GM21381 (cell line): ENCODE measurements at regions not wholly inside any gene's neighbourhood (a gene's known extent, or its start where the extent isn't known, plus 50 kb on each side); places are given as distances from the start of the nearest gene placed in this dataset.

Experiments
- ATAC-seq: cut with Tn5 transposase; IDR thresholded peaks from one replicate; pipeline ENCODE4 v1.9.1; 2021; ENCODE audit warnings: mild to moderate bottlenecking, moderate library complexity; ENCODE audit not compliant: unreplicated experiment

GRCh38 chr2:111629983-111630382 is 254.0 kb downstream of the ANAPC1 start:
- no peak for ATAC-seq

DNA sequence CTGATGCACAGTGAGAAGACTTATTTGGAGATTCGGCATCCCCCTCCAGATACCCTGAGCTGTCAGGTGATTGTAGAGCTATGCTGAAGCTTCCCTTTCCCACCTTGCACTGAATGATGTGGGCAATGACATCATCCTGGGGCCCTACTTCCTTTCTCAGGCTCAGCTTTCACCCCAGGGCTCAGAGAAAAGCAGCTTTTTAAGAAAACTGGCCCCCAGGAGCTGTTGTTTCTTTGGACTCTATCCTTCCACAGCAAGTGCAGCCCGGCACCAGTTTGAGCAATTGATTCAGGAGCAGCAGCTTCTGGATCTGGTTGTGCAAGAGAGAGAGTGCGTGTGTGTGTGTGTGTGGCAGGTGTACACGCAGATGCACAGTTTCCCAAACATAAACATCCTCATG is 251.3 kb downstream of the ANAPC1 start:
- ATAC-seq: no peak

DNA sequence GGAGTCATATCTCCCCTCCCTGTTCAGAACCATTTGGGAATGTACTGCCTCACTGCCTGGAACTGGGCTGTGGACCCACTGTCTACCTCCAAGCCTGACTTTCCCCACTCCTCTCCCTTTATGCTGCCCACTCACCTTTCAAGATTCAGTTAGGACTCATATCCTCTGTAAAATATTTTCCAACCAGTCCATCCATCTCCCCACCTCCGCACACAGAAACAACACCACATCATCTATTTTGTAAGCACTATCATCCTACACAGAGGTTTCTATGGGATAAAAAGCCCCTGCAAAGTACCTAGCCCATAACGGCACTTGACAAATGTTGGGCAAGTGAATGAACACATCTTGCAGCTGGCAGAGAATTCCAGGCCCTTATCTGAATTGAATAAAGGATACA is 250.8 kb downstream of the ANAPC1 start:
- no peak for ATAC-seq

DNA sequence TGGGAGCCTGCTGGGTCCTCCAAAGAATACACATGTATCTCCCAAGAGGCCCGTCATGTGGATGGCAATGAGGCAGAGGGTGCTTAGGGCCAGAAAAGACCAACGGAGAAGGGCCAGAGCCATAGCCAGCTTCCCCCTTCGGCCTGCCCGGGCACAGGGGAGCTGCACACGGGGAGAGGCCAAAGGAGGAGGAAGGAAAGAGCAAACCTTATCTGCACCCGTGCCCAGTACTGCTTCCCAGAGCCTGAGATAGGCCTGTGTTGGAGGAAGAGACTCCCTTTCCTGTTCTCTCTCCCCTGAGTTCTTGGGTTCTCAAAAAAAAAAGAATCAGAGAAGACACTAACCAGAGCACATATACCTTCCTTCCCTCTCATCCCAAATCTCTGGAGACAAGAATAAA is 250.3 kb downstream of the ANAPC1 start:
- ATAC-seq: no peak

GRCh38 chr2:111634050-111634794 is 249.8 kb downstream of the ANAPC1 start:
- no peak for ATAC-seq

GRCh38 chr2:111634995-111635538 is 248.9 kb downstream of the ANAPC1 start:
- ATAC-seq: no peak

- no peak for ATAC-seq
These were observed 247.1 kb downstream of the ANAPC1 start for GRCh38 chr2:111636905-111637304.

DNA sequence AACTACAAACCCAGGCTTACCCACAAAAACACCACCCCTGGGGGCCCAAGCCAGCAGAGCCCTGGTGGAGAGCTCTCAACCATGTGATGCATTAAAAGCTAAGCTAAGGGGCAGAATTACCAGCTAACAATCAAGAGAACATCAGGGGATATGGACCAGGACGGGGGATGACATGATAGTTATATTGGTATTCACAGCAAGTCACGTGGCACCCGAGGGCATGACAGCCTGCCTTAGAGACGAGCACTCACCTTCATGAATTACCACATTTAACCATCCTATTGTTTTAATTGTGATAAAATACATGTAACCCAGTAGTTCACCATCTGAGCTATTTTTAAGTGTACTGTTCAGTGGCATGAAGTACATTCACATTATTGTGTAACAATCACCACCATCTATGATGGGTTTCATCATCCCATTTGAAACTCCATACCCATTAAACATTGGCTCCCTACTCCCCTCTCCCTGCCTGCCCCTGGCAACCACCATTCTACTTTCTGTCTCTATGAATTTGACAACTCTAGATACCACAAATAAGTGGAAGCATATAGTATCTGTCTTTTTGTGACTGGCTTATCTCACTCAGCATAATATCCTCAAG is 245.6 kb downstream of the ANAPC1 start:
- no peak for ATAC-seq

DNA sequence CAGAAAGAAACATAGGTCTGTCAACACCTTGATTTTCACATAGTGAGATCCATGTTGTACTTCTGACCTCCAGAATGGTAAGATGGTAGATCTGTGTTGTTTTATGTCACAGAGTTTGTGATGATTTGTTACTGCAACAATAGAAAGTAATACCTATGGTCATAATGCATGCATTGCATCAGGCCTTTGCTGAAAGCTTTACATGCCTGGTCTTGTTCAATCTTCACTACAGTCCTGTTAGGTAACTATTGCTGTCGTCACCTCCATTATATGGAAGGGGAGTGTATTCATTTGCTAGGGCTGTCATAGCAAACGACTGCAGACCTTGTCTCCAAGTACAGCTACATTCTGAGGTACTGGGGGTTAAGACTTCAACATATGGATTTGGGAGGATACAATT is 243.5 kb downstream of the ANAPC1 start:
- ATAC-seq: no peak

- no peak for ATAC-seq
These were observed 241.2 kb downstream of the ANAPC1 start for GRCh38 chr2:111642586-111643327.

DNA sequence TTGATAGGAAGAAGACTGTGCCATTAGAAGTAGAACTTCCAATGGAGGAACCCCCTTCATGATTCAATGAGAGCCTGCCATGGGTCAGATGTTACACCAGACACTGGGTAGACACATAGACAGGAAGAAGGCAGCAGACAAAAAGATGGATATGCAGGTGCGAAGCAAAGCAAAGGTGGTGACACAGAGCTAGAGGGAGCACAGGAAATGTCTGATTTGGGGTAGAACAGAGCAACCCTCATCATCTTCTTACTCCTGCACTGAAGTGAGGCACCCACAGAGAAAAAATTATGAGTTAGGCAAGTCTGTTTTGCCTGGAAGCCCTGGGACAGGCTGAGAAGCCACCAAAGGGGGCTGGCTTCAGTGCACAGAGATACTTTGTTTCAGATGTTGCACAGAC is 240.2 kb downstream of the ANAPC1 start:
- ATAC-seq: no peak

DNA sequence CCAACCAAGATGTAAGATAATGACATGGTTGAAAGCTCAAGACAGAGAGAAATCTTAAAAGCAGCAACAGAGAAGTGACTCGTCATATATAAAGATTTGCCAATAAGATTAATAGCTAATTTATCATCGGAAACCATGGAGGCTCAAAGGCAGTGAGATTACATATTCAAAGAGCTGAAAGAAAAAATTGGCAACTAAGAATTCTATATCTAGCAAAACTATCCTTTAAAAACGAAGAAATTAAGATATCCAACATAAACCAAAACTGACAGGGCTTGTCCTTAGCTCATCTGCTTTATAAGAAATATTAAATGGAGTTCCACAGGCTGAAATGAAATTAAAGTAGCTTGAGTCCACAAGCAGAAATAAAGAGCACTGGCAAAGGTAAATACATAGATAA is 236.6 kb downstream of the ANAPC1 start:
- no peak for ATAC-seq

GRCh38 chr2:111652038-111652437 is 232.0 kb downstream of the ANAPC1 start:
- no peak for ATAC-seq

- ATAC-seq: no peak
These were observed 231.3 kb downstream of the ANAPC1 start for GRCh38 chr2:111652681-111653080.

GRCh38 chr2:111653103-111653624 is 230.8 kb downstream of the ANAPC1 start:
- no peak for ATAC-seq

GRCh38 chr2:111653913-111654312 is 230.1 kb downstream of the ANAPC1 start:
- no peak for ATAC-seq

GRCh38 chr2:111654829-111655228 is 229.2 kb downstream of the ANAPC1 start:
- no peak for ATAC-seq

DNA sequence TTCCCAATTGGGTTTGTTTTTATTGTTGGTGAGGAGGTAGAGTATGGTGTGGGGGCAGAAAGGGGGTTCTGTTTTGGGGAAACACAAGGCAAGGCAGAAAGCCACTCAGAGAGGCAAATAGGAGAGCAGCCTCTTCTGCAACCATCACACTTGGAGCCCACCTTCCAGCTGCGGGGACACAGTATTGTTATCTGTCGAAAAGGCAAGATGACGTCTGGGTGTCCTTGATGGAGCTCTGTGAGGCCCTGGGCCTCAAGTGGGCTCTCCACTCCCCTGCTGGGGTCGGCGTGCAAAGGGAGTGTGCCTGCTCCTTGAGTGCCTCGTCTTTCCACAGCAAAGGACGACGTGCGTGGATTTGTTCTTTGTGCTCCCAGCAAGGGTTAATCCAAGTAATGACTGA is 227.6 kb downstream of the ANAPC1 start:
- ATAC-seq: no peak

- ATAC-seq: no peak
These were observed 227.1 kb downstream of the ANAPC1 start for GRCh38 chr2:111656894-111657293.

- ATAC-seq: no peak
These were observed 226.5 kb downstream of the ANAPC1 start for GRCh38 chr2:111657351-111657975.
